ENCODE measurements at regions not wholly inside any gene's neighbourhood (a gene's known extent, or its start where the extent isn't known, plus 50 kb on each side); places are given as distances from the start of the nearest gene placed in this dataset.

DNA sequence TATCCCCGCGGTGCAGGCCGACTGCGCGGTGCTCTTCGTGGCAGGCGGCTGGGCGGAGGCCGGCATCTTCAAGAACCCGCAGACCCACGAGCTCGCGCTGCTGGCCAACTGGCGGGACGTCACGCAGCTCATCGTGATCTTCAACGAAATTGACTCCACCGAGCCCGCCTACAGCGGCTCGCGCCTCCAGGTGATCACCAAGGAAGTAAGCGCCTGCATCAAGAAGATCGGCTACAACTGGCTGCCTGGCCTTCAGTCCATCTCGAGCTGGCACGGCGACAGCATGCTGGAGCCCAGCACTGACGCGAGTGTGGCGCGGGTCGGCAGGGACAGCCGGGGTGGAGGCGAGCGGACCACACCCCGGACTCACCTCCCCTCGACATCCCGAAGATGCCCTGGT is 53.9 kb upstream of the MTNR1B start:
- no peak overlapping the region for H3K27ac ChIP-seq (ENCODE audit: low read depth in 2 of 2, low read length in 1 of 2)
- no peaks in the 10 kb centered on the region for H3K27me3 ChIP-seq (ENCODE audit: insufficient read depth)
- H3K9ac ChIP-seq: no peak overlapping the region
- no peaks in the 10 kb centered on the region for H3F3A ChIP-seq (replicated peaks; ENCODE audit: insufficient read depth)
- H2AFZ ChIP-seq (ENCODE audit: low read depth): no peak overlapping the region
- no peak overlapping the region for H3K4me3 ChIP-seq (ENCODE audit: low read depth in 2 of 2, low read length in 1 of 2)
- no peak overlapping the region for H3K4me2 ChIP-seq
- H3K79me2 ChIP-seq (ENCODE audit: insufficient read depth): no peaks in the 10 kb centered on the region
- H4K20me1 ChIP-seq (ENCODE audit: insufficient read depth): no peaks in the 10 kb centered on the region
- no peaks in the 10 kb centered on the region for H3K9me2 ChIP-seq
- 91% methylated on average over 38 of the region's 39 CpGs for WGBS (ENCODE audit: low lambda C conversion rate)
- CTCF ChIA-PET: interaction anchor here (4.7 kb wide), 1 partner anchor 27 kb away, joined by 15 read pairs; no protein-coding TSS in a partner anchor
- POLR2A ChIA-PET: no interaction called here
- H3K36me3 ChIP-seq (replicated peaks in 1 of 2; ENCODE audit: control insufficient read depth in 1 of 2, insufficient read depth in 2 of 2, low read length in 1 of 2): no peaks in the 10 kb centered on the region
- no peak for DNase-seq
- no peaks in the 10 kb centered on the region for H3K9me3 ChIP-seq
- TF ChIP-seq EP300 (IDR thresholded peaks at IDR 0.05; ENCODE audit: borderline replicate concordance in 1 of 2, low read depth in 1 of 2, low read length in 1 of 2) (no peak), FOXJ3 (CRISPR knock-in tag; IDR thresholded peaks at IDR 0.05) (no peak), RAD21 (IDR thresholded peaks at IDR 0.05; ENCODE audit: low read length) (no peak), FOSL2 (IDR thresholded peaks at IDR 0.05; ENCODE audit: borderline replicate concordance, low read depth) (no peak), GATA2 (CRISPR knock-in tag; IDR thresholded peaks at IDR 0.05) (no peak), NRF1 (IDR thresholded peaks at IDR 0.05; ENCODE audit: low read depth, low read length) (no peak), JUND (IDR thresholded peaks at IDR 0.05) (no peak)
- TF ChIP-seq, protein P1, sequence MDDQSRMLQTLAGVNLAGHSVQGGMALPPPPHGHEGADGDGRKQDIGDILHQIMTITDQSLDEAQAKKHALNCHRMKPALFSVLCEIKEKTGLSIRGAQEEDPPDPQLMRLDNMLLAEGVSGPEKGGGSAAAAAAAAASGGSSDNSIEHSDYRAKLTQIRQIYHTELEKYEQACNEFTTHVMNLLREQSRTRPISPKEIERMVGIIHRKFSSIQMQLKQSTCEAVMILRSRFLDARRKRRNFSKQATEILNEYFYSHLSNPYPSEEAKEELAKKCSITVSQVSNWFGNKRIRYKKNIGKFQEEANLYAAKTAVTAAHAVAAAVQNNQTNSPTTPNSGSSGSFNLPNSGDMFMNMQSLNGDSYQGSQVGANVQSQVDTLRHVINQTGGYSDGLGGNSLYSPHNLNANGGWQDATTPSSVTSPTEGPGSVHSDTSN (IDR thresholded peaks at IDR 0.05): no peak
- TF ChIP-seq, protein P2, sequence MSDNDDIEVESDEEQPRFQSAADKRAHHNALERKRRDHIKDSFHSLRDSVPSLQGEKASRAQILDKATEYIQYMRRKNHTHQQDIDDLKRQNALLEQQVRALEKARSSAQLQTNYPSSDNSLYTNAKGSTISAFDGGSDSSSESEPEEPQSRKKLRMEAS (IDR thresholded peaks at IDR 0.05; ENCODE audit: low read depth): no peak
- TF ChIP-seq, protein P3, sequence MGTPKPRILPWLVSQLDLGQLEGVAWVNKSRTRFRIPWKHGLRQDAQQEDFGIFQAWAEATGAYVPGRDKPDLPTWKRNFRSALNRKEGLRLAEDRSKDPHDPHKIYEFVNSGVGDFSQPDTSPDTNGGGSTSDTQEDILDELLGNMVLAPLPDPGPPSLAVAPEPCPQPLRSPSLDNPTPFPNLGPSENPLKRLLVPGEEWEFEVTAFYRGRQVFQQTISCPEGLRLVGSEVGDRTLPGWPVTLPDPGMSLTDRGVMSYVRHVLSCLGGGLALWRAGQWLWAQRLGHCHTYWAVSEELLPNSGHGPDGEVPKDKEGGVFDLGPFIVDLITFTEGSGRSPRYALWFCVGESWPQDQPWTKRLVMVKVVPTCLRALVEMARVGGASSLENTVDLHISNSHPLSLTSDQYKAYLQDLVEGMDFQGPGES (IDR thresholded peaks at IDR 0.05; ENCODE audit: low read depth, low read length): no peak
- peaks cover 0 to 10% of the 10 kb centered on the region in 2 experiments; a peak in 2 of 4 replicates for H3K4me1 ChIP-seq (ENCODE audit: control insufficient read depth in 1 of 2, insufficient read depth in 2 of 2, low read depth in 1 of 2, low read length in 1 of 2)

DNA sequence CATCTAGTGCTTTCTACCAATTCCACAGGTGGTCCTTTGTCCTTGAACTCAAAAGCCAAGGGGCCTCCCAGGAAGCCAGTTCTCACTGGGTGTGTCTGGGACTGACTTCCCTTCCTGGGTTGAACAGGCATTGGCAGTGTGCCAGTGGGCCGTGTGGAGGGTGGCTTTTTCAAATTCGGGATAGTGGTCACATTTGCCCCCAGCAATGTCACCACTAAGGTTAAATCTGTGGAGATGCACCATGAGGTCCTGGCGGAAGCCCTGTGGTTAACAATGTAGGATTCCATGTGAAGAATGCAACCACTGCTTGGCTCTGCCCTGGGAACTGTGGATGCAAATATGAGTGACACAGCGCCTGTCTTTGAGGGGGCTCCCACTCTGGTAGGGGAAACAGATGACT is 53.2 kb upstream of the MTNR1B start:
- Histone ChIP-seq H4K20me1 (ENCODE audit: insufficient read depth) (no peaks in the 10 kb centered on the region), H3K4me3 (ENCODE audit: low read depth in 2 of 2, low read length in 1 of 2) (no peak overlapping the region), H3K4me1 (ENCODE audit: control insufficient read depth in 1 of 2, insufficient read depth in 2 of 2, low read depth in 1 of 2, low read length in 1 of 2) (peaks cover 0 to 11% of the 10 kb centered on the region in 2 experiments; a peak in 2 of 4 replicates), H2AFZ (ENCODE audit: low read depth) (no peak overlapping the region), H3F3A (replicated peaks; ENCODE audit: insufficient read depth) (no peaks in the 10 kb centered on the region), H3K9me3 (no peaks in the 10 kb centered on the region), H3K27me3 (ENCODE audit: insufficient read depth) (no peaks in the 10 kb centered on the region), H3K27ac (ENCODE audit: low read depth in 2 of 2, low read length in 1 of 2) (no peak overlapping the region), H3K36me3 (replicated peaks in 1 of 2; ENCODE audit: control insufficient read depth in 1 of 2, insufficient read depth in 2 of 2, low read length in 1 of 2) (no peaks in the 10 kb centered on the region), H3K79me2 (ENCODE audit: insufficient read depth) (no peaks in the 10 kb centered on the region), H3K4me2 (no peak overlapping the region), H3K9ac (no peak overlapping the region), H3K9me2 (no peaks in the 10 kb centered on the region)
- ChIA-PET POLR2A (no interaction called here), CTCF (interaction anchor here (1.1 to 4.7 kb wide), 2 partner anchors 14 to 26 kb away, joined by 4 to 15 read pairs; no protein-coding TSS in a partner anchor)
- WGBS (ENCODE audit: low lambda C conversion rate): 39% methylated on average over 4 of the region's 4 CpGs
- TF ChIP-seq FOXJ3 (CRISPR knock-in tag; IDR thresholded peaks at IDR 0.05): no peak
- no peak for DNase-seq

Data from SK-N-SH (cell line).